Activated CD4-positive, alpha-beta T cell treated with anti-CD3 and anti-CD28 coated beads, Interleukin-2, amount 50 U/mL, for 24 hours (primary cell): ENCODE measurements at regions not wholly inside any gene's neighbourhood (a gene's known extent, or its start where the extent isn't known, plus 50 kb on each side); places are given as distances from the start of the nearest gene placed in this dataset.

ENCODE experiments used
- DNase-seq, 2 donors: peaks; one replicate each; pipeline ENCODE4 v3.0.0-alpha.2; 2020; ENCODE audit warnings: low read depth in 1 of 2, low spot score in 1 of 2

GRCh38 chr2:129781749-129782632, 197.5 kb upstream of the RAB6C start:
- no peak for DNase-seq

GRCh38 chr2:129782633-129782990, 196.9 kb upstream of the RAB6C start:
- DNase-seq: no peak

- no peak for DNase-seq
Measured at GRCh38 chr2:129784486-129784885, 195.0 kb upstream of the RAB6C start.

- DNase-seq: no peak
Measured at GRCh38 chr2:129791712-129792111, 187.8 kb upstream of the RAB6C start.

GRCh38 chr2:129793431-129793902, 186.0 kb upstream of the RAB6C start:
- DNase-seq: no peak

- DNase-seq: no peak
Measured at GRCh38 chr2:129794116-129794515, 185.3 kb upstream of the RAB6C start.

- DNase-seq: no peak
Measured at GRCh38 chr2:129794540-129794939, 184.9 kb upstream of the RAB6C start.

- DNase-seq: no peak
Measured at GRCh38 chr2:129796225-129796624, 183.2 kb upstream of the RAB6C start.

GRCh38 chr2:129796801-129797488, 182.5 kb upstream of the RAB6C start:
- no peak for DNase-seq

GRCh38 chr2:129797489-129798300, 181.8 kb upstream of the RAB6C start:
- DNase-seq: no peak

GRCh38 chr2:129798301-129798581, 181.2 kb upstream of the RAB6C start:
- no peak for DNase-seq

GRCh38 chr2:129798626-129799025, 180.8 kb upstream of the RAB6C start:
- DNase-seq: no peak

GRCh38 chr2:129799036-129799958, 180.2 kb upstream of the RAB6C start:
- DNase-seq: no peak

- no peak for DNase-seq
Measured at GRCh38 chr2:129800285-129800684, 179.2 kb upstream of the RAB6C start.

- no peak for DNase-seq
Measured at GRCh38 chr2:129800686-129801085, 178.8 kb upstream of the RAB6C start.

GRCh38 chr2:129801575-129801974, 177.9 kb upstream of the RAB6C start:
- no peak for DNase-seq

GRCh38 chr2:129802290-129802689, 177.2 kb upstream of the RAB6C start:
- no peak for DNase-seq

GRCh38 chr2:129803032-129803431, 176.4 kb upstream of the RAB6C start:
- no peak for DNase-seq

- DNase-seq: no peak
Measured at GRCh38 chr2:129803871-129804270, 175.6 kb upstream of the RAB6C start.

GRCh38 chr2:129805899-129806298, 173.6 kb upstream of the RAB6C start:
- DNase-seq: no peak

GRCh38 chr2:129806317-129806716, 173.1 kb upstream of the RAB6C start:
- no peak for DNase-seq
